ENCODE measurements at regions not wholly inside any gene's neighbourhood (a gene's known extent, or its start where the extent isn't known, plus 50 kb on each side); places are given as distances from the start of the nearest gene placed in this dataset.

DNA sequence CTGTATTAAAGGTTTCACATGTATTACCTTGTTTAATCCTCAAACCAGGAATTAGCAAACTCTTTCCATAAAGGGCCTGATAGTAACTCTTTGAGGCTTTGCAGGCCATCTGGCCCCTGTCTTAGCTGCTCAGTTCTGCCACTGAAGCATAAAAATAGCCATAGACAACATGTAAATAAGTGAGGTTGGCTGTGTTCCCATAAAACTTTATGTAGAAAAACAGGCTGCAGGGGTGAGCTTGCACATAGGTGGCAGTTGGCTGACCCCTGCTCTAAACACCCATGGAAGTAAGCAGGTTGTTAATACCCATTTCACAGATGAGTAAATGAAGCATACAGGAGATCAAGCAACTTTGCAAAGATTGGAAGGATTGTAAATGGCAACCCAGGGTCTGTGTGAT is 1279.2 kb upstream of the AUTS2 start:
- H2BK120ac ChIP-seq (ENCODE audit: low read depth, low read length): no peak overlapping the region
- ChIA-PET POLR2A (ENCODE audit: unreplicated experiment) (no interaction called here), CTCF (no interaction called here)
- no peak overlapping the region for H3K9ac ChIP-seq (ENCODE audit: low read depth, low read length)
- H2AK9ac ChIP-seq (replicated peaks; ENCODE audit: low read depth, low read length, poor library complexity): no peak overlapping the region
- H3K18ac ChIP-seq (ENCODE audit: low read depth, low read length): no peak overlapping the region
- H3K27ac ChIP-seq (ENCODE audit: insufficient read depth, low read length): no peak overlapping the region
- H3K79me1 ChIP-seq (ENCODE audit: low read depth in 1 of 2, low read length in 2 of 2): no peaks in the 10 kb centered on the region
- no peaks in the 10 kb centered on the region for H3K27me3 ChIP-seq (ENCODE audit: control insufficient read depth, insufficient read depth, low read length)
- DNase-seq (no peak), ATAC-seq (ENCODE audit: low read depth) (no peak)
- H3K4me1 ChIP-seq (ENCODE audit: control insufficient read depth, insufficient read depth, low read length): no peaks in the 10 kb centered on the region
- H4K5ac ChIP-seq (ENCODE audit: low read depth, low read length): no peak overlapping the region
- no peak overlapping the region for H2BK5ac ChIP-seq (ENCODE audit: low read depth, low read length, poor library complexity, severe bottlenecking)
- dilution Hi-C loops (cut with HindIII; ENCODE audit: low sequenced_read_pairs, unreplicated experiment): no loop called here
- H4K8ac ChIP-seq (ENCODE audit: low read depth in 2 of 2, low read length in 2 of 2): no peak overlapping the region
- no peak overlapping the region for H3K4me3 ChIP-seq (ENCODE audit: insufficient read depth, low read depth, low read length)
- H3K14ac ChIP-seq (replicated peaks; ENCODE audit: low read depth, low read length): no peak overlapping the region
- H3K36me3 ChIP-seq (ENCODE audit: control insufficient read depth, insufficient read depth, low read length): no peaks in the 10 kb centered on the region
- H4K91ac ChIP-seq (ENCODE audit: insufficient read depth, low read depth, low read length): no peak overlapping the region
- H3K4me2 ChIP-seq (ENCODE audit: low read depth, low read length): no peak overlapping the region
- no TSS peak for BruUV-seq (replicated peaks)
- no peak overlapping the region for H3K4ac ChIP-seq (ENCODE audit: low read depth, low read length)
- H3K56ac ChIP-seq (ENCODE audit: extremely low read depth, insufficient read depth, low read length): no peak overlapping the region
- H2BK20ac ChIP-seq (ENCODE audit: low read depth, low read length): no peak overlapping the region
- TF ChIP-seq RFX5 (IDR thresholded peaks at IDR 0.05; ENCODE audit: low read depth, low read length) (no peak), FOS (IDR thresholded peaks at IDR 0.05; ENCODE audit: low read depth, low read length) (no peak), BHLHE40 (IDR thresholded peaks at IDR 0.05; ENCODE audit: low read depth, low read length) (no peak), MAZ (IDR thresholded peaks at IDR 0.05; ENCODE audit: borderline replicate concordance, low read depth, low read length) (no peak), MXI1 (IDR thresholded peaks at IDR 0.05; ENCODE audit: borderline replicate concordance, low read depth, low read length) (no peak), RAD21 (IDR thresholded peaks at IDR 0.05; ENCODE audit: low read length) (no peak), CEBPB (IDR thresholded peaks at IDR 0.05; ENCODE audit: low read depth, low read length) (no peak), SMC3 (IDR thresholded peaks at IDR 0.05; ENCODE audit: low read depth, low read length) (no peak), CHD1 (IDR thresholded peaks at IDR 0.05; ENCODE audit: low read depth, low read length) (no peak), RCOR1 (IDR thresholded peaks at IDR 0.05; ENCODE audit: insufficient replicate concordance, low read length) (no peak), POLR2A (IDR thresholded peaks at IDR 0.05; ENCODE audit: low read depth, low read length) (no peak), MAFK (IDR thresholded peaks at IDR 0.05; ENCODE audit: low read depth, low read length) (no peak), NFE2L2 (IDR thresholded peaks at IDR 0.05; ENCODE audit: low read depth, low read length) (no peak)
- TF ChIP-seq, protein P1, sequence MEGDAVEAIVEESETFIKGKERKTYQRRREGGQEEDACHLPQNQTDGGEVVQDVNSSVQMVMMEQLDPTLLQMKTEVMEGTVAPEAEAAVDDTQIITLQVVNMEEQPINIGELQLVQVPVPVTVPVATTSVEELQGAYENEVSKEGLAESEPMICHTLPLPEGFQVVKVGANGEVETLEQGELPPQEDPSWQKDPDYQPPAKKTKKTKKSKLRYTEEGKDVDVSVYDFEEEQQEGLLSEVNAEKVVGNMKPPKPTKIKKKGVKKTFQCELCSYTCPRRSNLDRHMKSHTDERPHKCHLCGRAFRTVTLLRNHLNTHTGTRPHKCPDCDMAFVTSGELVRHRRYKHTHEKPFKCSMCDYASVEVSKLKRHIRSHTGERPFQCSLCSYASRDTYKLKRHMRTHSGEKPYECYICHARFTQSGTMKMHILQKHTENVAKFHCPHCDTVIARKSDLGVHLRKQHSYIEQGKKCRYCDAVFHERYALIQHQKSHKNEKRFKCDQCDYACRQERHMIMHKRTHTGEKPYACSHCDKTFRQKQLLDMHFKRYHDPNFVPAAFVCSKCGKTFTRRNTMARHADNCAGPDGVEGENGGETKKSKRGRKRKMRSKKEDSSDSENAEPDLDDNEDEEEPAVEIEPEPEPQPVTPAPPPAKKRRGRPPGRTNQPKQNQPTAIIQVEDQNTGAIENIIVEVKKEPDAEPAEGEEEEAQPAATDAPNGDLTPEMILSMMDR (conservative IDR thresholded peaks at IDR 0.05; ENCODE audit: low read depth, low read length): no peak
- TF ChIP-seq, protein P2, sequence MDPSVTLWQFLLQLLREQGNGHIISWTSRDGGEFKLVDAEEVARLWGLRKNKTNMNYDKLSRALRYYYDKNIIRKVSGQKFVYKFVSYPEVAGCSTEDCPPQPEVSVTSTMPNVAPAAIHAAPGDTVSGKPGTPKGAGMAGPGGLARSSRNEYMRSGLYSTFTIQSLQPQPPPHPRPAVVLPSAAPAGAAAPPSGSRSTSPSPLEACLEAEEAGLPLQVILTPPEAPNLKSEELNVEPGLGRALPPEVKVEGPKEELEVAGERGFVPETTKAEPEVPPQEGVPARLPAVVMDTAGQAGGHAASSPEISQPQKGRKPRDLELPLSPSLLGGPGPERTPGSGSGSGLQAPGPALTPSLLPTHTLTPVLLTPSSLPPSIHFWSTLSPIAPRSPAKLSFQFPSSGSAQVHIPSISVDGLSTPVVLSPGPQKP (IDR thresholded peaks at IDR 0.05; ENCODE audit: borderline replicate concordance, low read depth, low read length): no peak
- TF ChIP-seq, protein P3, sequence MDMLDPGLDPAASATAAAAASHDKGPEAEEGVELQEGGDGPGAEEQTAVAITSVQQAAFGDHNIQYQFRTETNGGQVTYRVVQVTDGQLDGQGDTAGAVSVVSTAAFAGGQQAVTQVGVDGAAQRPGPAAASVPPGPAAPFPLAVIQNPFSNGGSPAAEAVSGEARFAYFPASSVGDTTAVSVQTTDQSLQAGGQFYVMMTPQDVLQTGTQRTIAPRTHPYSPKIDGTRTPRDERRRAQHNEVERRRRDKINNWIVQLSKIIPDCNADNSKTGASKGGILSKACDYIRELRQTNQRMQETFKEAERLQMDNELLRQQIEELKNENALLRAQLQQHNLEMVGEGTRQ (IDR thresholded peaks at IDR 0.05; ENCODE audit: low read depth, low read length): no peak
- no peak overlapping the region for H3K23ac ChIP-seq (ENCODE audit: low read depth, low read length)
- intact Hi-C loops (cut with micrococcal nuclease): no loop called here
- H3K9me3 ChIP-seq (ENCODE audit: control insufficient read depth, insufficient read depth, low read length): no peaks in the 10 kb centered on the region; the same call in 1 of the 2 replicates
- no peaks in the 10 kb centered on the region for H3K9me1 ChIP-seq (ENCODE audit: insufficient read depth, low read length)
- in situ Hi-C loops (cut with MboI; ENCODE audit: low sequenced_read_pairs): no loop called here
- no peak overlapping the region for H2BK15ac ChIP-seq (ENCODE audit: low read depth, low read length)
- no peak overlapping the region for H2AK5ac ChIP-seq (ENCODE audit: low read depth, low read length)
- no peak overlapping the region for H2AFZ ChIP-seq (replicated peaks; ENCODE audit: low read length, poor library complexity)
- H4K20me1 ChIP-seq (ENCODE audit: insufficient read depth, low read length): no peaks in the 10 kb centered on the region

All from IMR-90 (cell line).